LNCaP clone FGC (cell line): ENCODE measurements at regions not wholly inside any gene's neighbourhood (a gene's known extent, or its start where the extent isn't known, plus 50 kb on each side); places are given as distances from the start of the nearest gene placed in this dataset.

Experiments
- DNase-seq: peaks from one replicate; pipeline ENCODE4 v3.0.0-alpha.2; 2011; ENCODE audit warnings: low read depth
- H3K4me3 ChIP-seq: 2 replicates; pipeline ENCODE4 v1.5.1; 2011; ENCODE audit warnings: mild to moderate bottlenecking, low read depth, low read length, control low read depth
- CTCF ChIP-seq: IDR thresholded peaks from 2 replicates; pipeline ENCODE4 v1.5.1; 2012; ENCODE audit warnings: mild to moderate bottlenecking; ENCODE audit not compliant: control insufficient read depth, insufficient read depth; ENCODE audit errors: extremely low read depth

DNA sequence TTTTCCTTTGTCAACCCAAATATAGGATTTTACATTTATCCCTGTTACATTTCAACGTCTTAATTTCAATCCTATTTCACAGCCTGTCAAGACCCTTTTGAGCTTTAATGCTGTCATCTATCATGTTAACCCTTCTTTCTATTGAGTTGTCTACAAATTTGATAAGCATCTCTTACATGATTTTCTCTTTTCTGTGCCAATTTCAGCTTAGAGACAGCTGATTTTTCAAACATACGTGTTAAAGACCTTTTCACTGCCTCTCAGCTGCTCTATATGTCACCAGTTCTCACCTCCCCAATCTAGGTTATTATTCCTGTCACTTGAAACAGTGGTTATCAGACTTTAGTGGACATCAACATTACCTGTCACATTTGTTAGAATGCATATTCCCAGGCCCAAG, 181.3 kb downstream of the GXYLT1 start:
- no peak for TF ChIP-seq CTCF
- no peak for DNase-seq
- no peak overlapping the region for H3K4me3 ChIP-seq

DNA sequence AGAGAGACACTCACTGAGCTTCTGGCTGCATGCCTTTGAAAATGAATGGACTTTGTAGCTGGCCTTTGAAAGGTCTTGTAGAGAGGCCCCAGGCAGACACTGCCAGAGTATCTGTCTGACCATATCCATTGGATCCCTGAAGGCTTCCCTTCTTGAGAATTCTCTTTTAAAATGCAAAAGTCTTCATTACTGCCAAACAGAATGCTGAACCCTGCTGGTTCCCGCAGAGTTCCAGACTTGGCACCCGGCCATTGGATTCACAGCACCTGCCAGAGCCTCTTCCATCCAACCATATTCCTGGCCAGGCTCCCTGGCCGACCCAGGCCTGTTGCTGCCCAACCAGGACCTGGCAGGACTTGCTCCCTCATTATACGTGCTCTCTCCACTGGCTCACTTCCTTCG, 182.5 kb downstream of the GXYLT1 start:
- TF ChIP-seq CTCF = no peak
- H3K4me3 ChIP-seq = no peak overlapping the region
- DNase-seq = no peak

DNA sequence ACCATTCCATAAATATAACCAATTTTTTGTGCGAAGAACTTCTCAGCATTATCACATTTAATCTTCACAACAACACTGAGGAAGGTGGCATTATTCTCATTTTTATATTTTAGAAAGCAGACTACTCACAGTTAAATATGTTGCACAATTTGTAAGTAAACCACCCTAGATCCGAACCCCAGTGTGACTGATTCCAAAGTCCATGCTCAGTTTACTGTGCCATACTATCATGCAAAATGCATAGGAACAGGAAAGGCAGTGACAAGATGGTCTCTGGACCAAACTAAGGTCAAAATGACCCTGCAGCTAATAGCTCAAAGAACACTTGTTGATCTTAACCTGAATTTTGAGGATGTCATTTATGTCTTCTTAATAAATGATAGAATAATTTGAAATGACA, 185.4 kb downstream of the GXYLT1 start:
- no peak overlapping the region for H3K4me3 ChIP-seq
- no peak for DNase-seq
- no peak for TF ChIP-seq CTCF

DNA sequence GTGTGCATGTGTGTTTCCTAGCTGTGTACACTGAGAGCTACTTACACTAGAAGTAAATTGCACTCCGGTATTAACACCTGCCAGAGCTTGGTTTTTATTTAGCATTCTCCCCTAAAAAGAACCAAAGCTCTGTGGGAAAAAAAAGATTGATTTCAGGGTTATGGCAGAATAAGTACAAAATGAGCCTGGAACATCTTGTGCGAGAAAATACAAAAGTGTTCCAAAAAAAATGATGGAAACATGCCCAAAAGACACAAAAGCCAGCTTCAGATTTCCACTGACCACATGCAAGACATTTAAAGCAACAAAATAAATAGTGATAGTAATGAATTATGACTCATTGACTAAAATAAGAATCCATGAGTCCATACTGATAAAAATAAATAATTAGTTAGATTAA, 188.3 kb downstream of the GXYLT1 start:
- TF ChIP-seq CTCF = no peak
- DNase-seq = no peak
- H3K4me3 ChIP-seq = no peak overlapping the region

- TF ChIP-seq CTCF = no peak
- no peak for DNase-seq
- no peak overlapping the region for H3K4me3 ChIP-seq
These were observed 194.2 kb downstream of the GXYLT1 start for GRCh38 chr12:41950455-41950854.

GRCh38 chr12:41946106-41946505, 198.6 kb downstream of the GXYLT1 start:
- no peak for DNase-seq
- no peak for TF ChIP-seq CTCF
- no peak overlapping the region for H3K4me3 ChIP-seq

- no peak for DNase-seq
- TF ChIP-seq CTCF = no peak
- H3K4me3 ChIP-seq = no peak overlapping the region
These were observed 200.5 kb downstream of the GXYLT1 start for GRCh38 chr12:41944216-41944615.
